ENCODE measurements at regions not wholly inside any gene's neighbourhood (a gene's known extent, or its start where the extent isn't known, plus 50 kb on each side); places are given as distances from the start of the nearest gene placed in this dataset.

GRCh38 chr4:134278675-134279074, 77.1 kb upstream of the PABPC4L start:
- TF ChIP-seq, protein P1, sequence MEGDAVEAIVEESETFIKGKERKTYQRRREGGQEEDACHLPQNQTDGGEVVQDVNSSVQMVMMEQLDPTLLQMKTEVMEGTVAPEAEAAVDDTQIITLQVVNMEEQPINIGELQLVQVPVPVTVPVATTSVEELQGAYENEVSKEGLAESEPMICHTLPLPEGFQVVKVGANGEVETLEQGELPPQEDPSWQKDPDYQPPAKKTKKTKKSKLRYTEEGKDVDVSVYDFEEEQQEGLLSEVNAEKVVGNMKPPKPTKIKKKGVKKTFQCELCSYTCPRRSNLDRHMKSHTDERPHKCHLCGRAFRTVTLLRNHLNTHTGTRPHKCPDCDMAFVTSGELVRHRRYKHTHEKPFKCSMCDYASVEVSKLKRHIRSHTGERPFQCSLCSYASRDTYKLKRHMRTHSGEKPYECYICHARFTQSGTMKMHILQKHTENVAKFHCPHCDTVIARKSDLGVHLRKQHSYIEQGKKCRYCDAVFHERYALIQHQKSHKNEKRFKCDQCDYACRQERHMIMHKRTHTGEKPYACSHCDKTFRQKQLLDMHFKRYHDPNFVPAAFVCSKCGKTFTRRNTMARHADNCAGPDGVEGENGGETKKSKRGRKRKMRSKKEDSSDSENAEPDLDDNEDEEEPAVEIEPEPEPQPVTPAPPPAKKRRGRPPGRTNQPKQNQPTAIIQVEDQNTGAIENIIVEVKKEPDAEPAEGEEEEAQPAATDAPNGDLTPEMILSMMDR (IDR thresholded peaks at IDR 0.05): no peak
- TF ChIP-seq EP300 (IDR thresholded peaks at IDR 0.05) (no peak), POLR2A (IDR thresholded peaks at IDR 0.05) (no peak)

Data from upper lobe of left lung (tissue), 4 donors.